Astrocyte (in vitro differentiated cells and primary cell): ENCODE measurements at regions not wholly inside any gene's neighbourhood (a gene's known extent, or its start where the extent isn't known, plus 50 kb on each side); places are given as distances from the start of the nearest gene placed in this dataset.

ENCODE experiments used
- EZH2 ChIP-seq: IDR thresholded peaks from 2 replicates; pipeline ENCODE4 v1.6.1; 2012; ENCODE audit warnings: mild to moderate bottlenecking, low read length, inconsistent platforms; ENCODE audit not compliant: insufficient read depth
- TF ChIP-seq, protein P1 (sequence below): IDR thresholded peaks from 2 replicates; pipeline ENCODE4 v1.5.1; 2011; ENCODE audit warnings: low read depth, mild to moderate bottlenecking, inconsistent platforms, low read length, moderate library complexity; ENCODE audit not compliant: insufficient read depth

DNA sequence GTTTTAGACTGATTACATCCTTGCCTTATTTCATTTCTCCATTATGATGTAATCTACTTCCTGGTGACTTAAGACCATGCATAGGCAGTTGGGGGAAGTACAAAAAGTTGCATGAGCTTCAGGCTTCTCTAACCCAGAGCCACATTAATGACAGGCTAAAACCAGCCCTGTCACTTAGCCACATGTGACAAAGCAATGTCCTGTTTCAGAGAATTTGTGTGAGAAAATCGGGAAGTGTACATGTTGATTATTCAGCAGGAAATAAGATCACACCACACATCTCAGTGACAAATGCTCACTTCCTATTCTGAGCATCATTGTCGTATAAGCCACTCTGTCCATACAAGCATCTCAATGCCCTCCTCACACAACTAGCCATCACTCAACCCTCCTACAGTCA is 98.5 kb upstream of the MAGEB16 start:
- TF ChIP-seq, protein P1, sequence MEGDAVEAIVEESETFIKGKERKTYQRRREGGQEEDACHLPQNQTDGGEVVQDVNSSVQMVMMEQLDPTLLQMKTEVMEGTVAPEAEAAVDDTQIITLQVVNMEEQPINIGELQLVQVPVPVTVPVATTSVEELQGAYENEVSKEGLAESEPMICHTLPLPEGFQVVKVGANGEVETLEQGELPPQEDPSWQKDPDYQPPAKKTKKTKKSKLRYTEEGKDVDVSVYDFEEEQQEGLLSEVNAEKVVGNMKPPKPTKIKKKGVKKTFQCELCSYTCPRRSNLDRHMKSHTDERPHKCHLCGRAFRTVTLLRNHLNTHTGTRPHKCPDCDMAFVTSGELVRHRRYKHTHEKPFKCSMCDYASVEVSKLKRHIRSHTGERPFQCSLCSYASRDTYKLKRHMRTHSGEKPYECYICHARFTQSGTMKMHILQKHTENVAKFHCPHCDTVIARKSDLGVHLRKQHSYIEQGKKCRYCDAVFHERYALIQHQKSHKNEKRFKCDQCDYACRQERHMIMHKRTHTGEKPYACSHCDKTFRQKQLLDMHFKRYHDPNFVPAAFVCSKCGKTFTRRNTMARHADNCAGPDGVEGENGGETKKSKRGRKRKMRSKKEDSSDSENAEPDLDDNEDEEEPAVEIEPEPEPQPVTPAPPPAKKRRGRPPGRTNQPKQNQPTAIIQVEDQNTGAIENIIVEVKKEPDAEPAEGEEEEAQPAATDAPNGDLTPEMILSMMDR, result no peak
- no peak for TF ChIP-seq EZH2
